HCT116 (cell line): ENCODE measurements at regions not wholly inside any gene's neighbourhood (a gene's known extent, or its start where the extent isn't known, plus 50 kb on each side); places are given as distances from the start of the nearest gene placed in this dataset.

Experiments used
- ATAC-seq: fragments of 200-7000 bp; cut with Tn5 transposase; 2 replicates; pipeline ENCODE4 v1.9.1; 2020; ENCODE audit warnings: mild to moderate bottlenecking, moderate library complexity
- BruUV-seq: library from RNA; stranded (reverse); fragments of 400-500 nt; replicated peaks from 2 replicates; lab custom pipeline; 2021; lab: Mats Ljungman, UMichigan
- CTCF ChIA-PET: fragments of 300-600 bp; sonication (Branson Sonifier 250); formaldehyde crosslinking; loops from one replicate; lab custom pipeline; 2021; ENCODE audit warnings: antibody characterized with exemption; lab: Charles Lee
- POLR2A ChIA-PET: fragments of 300-600, 350-600 bp; sonication (Branson Sonifier 250); formaldehyde crosslinking; loops from one replicate; lab custom pipeline; 2021; ENCODE audit warnings: antibody characterized with exemption; lab: Charles Lee
- RAD21 ChIA-PET, 2 experiments: fragments of 300-600 bp; sonication (Branson Sonifier 250); formaldehyde crosslinking; loops; one replicate each; lab custom pipeline; 2023; ENCODE audit warnings: low total read pairs in 2 of 2; ENCODE audit not compliant: uncharacterized antibody in 2 of 2, unreplicated experiment in 2 of 2, low non-redundant PET in 1 of 2; lab: Charles Lee
- DNase-seq: peaks from one replicate; pipeline ENCODE4 v3.0.0-alpha.2; 2010; ENCODE audit warnings: low read depth, low spot score
- H2AFZ ChIP-seq: fragments of 200-600 bp; shearing (Covaris generic), sonication (generic); 2 replicates; pipeline ENCODE4 v1.6.1; 2017; ENCODE audit warnings: low read depth, mixed run types, mixed read lengths, antibody characterized with exemption, low read length; ENCODE audit not compliant: poor library complexity, severe bottlenecking
- H3K27ac ChIP-seq: 2 replicates; pipeline ENCODE4 v1.5.1; 2012; ENCODE audit warnings: low read depth, low read length
- H3K27me3 ChIP-seq: fragments of 200-600 bp; sonication (generic); 2 replicates; pipeline ENCODE4 v1.6.1; 2016; ENCODE audit warnings: mixed run types, low read length, mixed read lengths; ENCODE audit not compliant: insufficient read depth
- H3K36me3 ChIP-seq, 2 experiments: fragments of 200-500 bp in 1 of 2; fragments of 200-600 bp in 1 of 2; sonication (Bioruptor generic) in 1 of 2; sonication (generic) in 1 of 2; 2 replicates each; pipeline versions ENCODE4 v1.5.1 to v1.6.1; 2014 to 2016; ENCODE audit warnings: low read length in 2 of 2, inconsistent platforms in 1 of 2, mixed read lengths in 1 of 2, mixed run types in 1 of 2; ENCODE audit not compliant: insufficient read depth in 2 of 2, control insufficient read depth in 1 of 2
- H3K4me1 ChIP-seq, 2 experiments: fragments of 200-600 bp in 1 of 2; sonication (generic) in 1 of 2; 2 replicates each; pipeline versions ENCODE4 v1.5.1 to v1.6.1; 2012 to 2017; ENCODE audit warnings: low read length in 2 of 2, inconsistent platforms in 1 of 2, mild to moderate bottlenecking in 1 of 2, mixed read lengths in 1 of 2, mixed run types in 1 of 2, moderate library complexity in 1 of 2; ENCODE audit not compliant: insufficient read depth in 2 of 2, control insufficient read depth in 1 of 2
- H3K4me2 ChIP-seq: fragments of 200-600 bp; sonication (generic); 2 replicates; pipeline ENCODE4 v1.6.1; 2017; ENCODE audit warnings: mixed run types, low read length, mixed read lengths
- H3K4me3 ChIP-seq, 2 experiments: fragments of 200-600 bp in 1 of 2; sonication (generic) in 1 of 2; replicated peaks in 1 of 2; 2 replicates each; pipeline ENCODE4 v1.5.1; 2011 to 2016; ENCODE audit warnings: low read length in 2 of 2, control low read depth in 1 of 2, low read depth in 1 of 2, mild to moderate bottlenecking in 1 of 2, mixed read lengths in 1 of 2, mixed run types in 1 of 2
- H3K79me2 ChIP-seq: fragments of 200-600 bp; sonication (generic); 2 replicates; pipeline ENCODE4 v1.6.1; 2017; ENCODE audit warnings: mild to moderate bottlenecking, mixed run types, low read length, moderate library complexity, mixed read lengths; ENCODE audit not compliant: insufficient read depth
- H3K9ac ChIP-seq: fragments of 200-600 bp; sonication (generic); 2 replicates; pipeline ENCODE4 v1.6.1; 2016; ENCODE audit warnings: low read length, mixed read lengths
- H3K9me2 ChIP-seq: fragments of 200-600 bp; sonication (generic), shearing (Covaris generic); 2 replicates; pipeline ENCODE4 v1.6.1; 2017; ENCODE audit warnings: mixed run types, mild to moderate bottlenecking, moderate library complexity; ENCODE audit not compliant: insufficient read depth
- H3K9me3 ChIP-seq, 2 experiments: fragments of 200-500 bp in 1 of 2; fragments of 200-600 bp in 1 of 2; sonication (Bioruptor generic) in 1 of 2; sonication (generic) in 1 of 2; 2 replicates each; pipeline ENCODE4 v1.6.1; 2014 to 2017; ENCODE audit warnings: low read length in 2 of 2, mixed read lengths in 2 of 2, inconsistent platforms in 1 of 2, low read depth in 1 of 2, mild to moderate bottlenecking in 1 of 2, mixed run types in 1 of 2, moderate library complexity in 1 of 2; ENCODE audit not compliant: control insufficient read depth in 1 of 2, insufficient read depth in 1 of 2
- H4K20me1 ChIP-seq: fragments of 200-600 bp; sonication (generic), shearing (Covaris generic); 2 replicates; pipeline ENCODE4 v1.6.1; 2017; ENCODE audit warnings: mixed run types, mild to moderate bottlenecking, moderate library complexity; ENCODE audit not compliant: insufficient read depth
- EGR1 ChIP-seq: IDR thresholded peaks from 2 replicates; pipeline ENCODE4 v1.6.1; 2012; ENCODE audit warnings: low read depth
- ELF1 ChIP-seq: IDR thresholded peaks from 2 replicates; pipeline ENCODE4 v1.6.1; 2012; ENCODE audit warnings: low read depth, borderline replicate concordance
- EZH2 ChIP-seq: fragments of 200-600 bp; sonication (generic); IDR thresholded peaks from 2 replicates; pipeline ENCODE4 v1.6.1; 2017; ENCODE audit warnings: antibody characterized with exemption, mixed run types
- JUND ChIP-seq: IDR thresholded peaks from 2 replicates; pipeline ENCODE4 v1.6.1; 2012
- POLR2A ChIP-seq: IDR thresholded peaks from 2 replicates; pipeline ENCODE4 v1.7.0; 2011; ENCODE audit warnings: borderline replicate concordance; ENCODE audit not compliant: insufficient read depth, insufficient read length; ENCODE audit errors: extremely low read depth
- POLR2AphosphoS5 ChIP-seq: IDR thresholded peaks from 2 replicates; pipeline ENCODE4 v1.6.1; 2011; ENCODE audit warnings: mild to moderate bottlenecking, low read depth, low read length, moderate library complexity
- RAD21 ChIP-seq: IDR thresholded peaks from 2 replicates; pipeline ENCODE4 v1.6.1; 2012; ENCODE audit warnings: low read depth, mild to moderate bottlenecking
- SIN3A ChIP-seq: IDR thresholded peaks from 2 replicates; pipeline ENCODE4 v1.6.1; 2012; ENCODE audit warnings: low read depth
- SP1 ChIP-seq: IDR thresholded peaks from 2 replicates; pipeline ENCODE4 v1.6.1; 2012; ENCODE audit warnings: low read depth
- YY1 ChIP-seq: IDR thresholded peaks from 2 replicates; pipeline ENCODE4 v1.6.1; 2011; ENCODE audit warnings: low read length, low read depth, moderate library complexity, mild to moderate bottlenecking; ENCODE audit not compliant: insufficient replicate concordance; ENCODE audit errors: extremely low read depth
- ZFX ChIP-seq: fragments of 450-650 bp; IDR thresholded peaks from 2 replicates; pipeline ENCODE4 v1.6.1; 2017
- ZNF274 ChIP-seq: fragments of 200-500 bp; sonication (Bioruptor generic); IDR thresholded peaks from 2 replicates; pipeline ENCODE4 v1.6.1; 2014; ENCODE audit warnings: mild to moderate bottlenecking, low read depth, low read length, inconsistent platforms
- intact Hi-C: fragments of 100-400 bp; cut with micrococcal nuclease; formaldehyde crosslinking; loops from 2 replicates; pipeline ENCODE4 v1.10.0; 2022
- TF ChIP-seq, protein P1 (sequence below): IDR thresholded peaks from 2 replicates; pipeline ENCODE4 v1.6.1; 2011; ENCODE audit warnings: mild to moderate bottlenecking, low read length, moderate library complexity; ENCODE audit not compliant: insufficient replicate concordance; ENCODE audit errors: extremely low read depth

GRCh38 chr7:68266004-68266579 lies 1269.5 kb downstream of the TYW1 start:
- Histone ChIP-seq H3K36me3 (no peaks in the 10 kb centered on the region), H3K9ac (no peak overlapping the region), H3K27ac (no peak overlapping the region), H3K4me3 (no peak overlapping the region), H3K9me2 (no peaks in the 10 kb centered on the region), H4K20me1 (no peaks in the 10 kb centered on the region), H3K79me2 (no peaks in the 10 kb centered on the region), H2AFZ (no peak overlapping the region), H3K27me3 (no peaks in the 10 kb centered on the region), H3K4me2 (no peak overlapping the region), H3K9me3 (peaks cover 3 to 24% of the 10 kb centered on the region in 2 experiments; a peak in 2 of 4 replicates), H3K4me1 (no peaks in the 10 kb centered on the region)
- intact Hi-C loops, result no loop called here
- ATAC-seq, result no peak
- ChIA-PET RAD21 (no interaction called here), POLR2A (no interaction called here), CTCF (no interaction called here)
- no TSS peak for BruUV-seq
- DNase-seq, result no peak
- TF ChIP-seq JUND (no peak), ELF1 (no peak), SP1 (no peak), POLR2AphosphoS5 (no peak), POLR2A (no peak)

GRCh38 chr7:68267486-68267885 lies 1270.9 kb downstream of the TYW1 start:
- ChIA-PET POLR2A (no interaction called here), CTCF (no interaction called here), RAD21 (no interaction called here)
- DNase-seq, result no peak
- intact Hi-C loops, result no loop called here
- Histone ChIP-seq H3K36me3 (no peaks in the 10 kb centered on the region), H3K4me1 (no peaks in the 10 kb centered on the region), H3K9me3 (peaks cover 3 to 27% of the 10 kb centered on the region in 2 experiments; a peak in 2 of 4 replicates), H4K20me1 (no peaks in the 10 kb centered on the region), H3K4me3 (no peak overlapping the region), H3K9me2 (no peaks in the 10 kb centered on the region), H3K27me3 (no peaks in the 10 kb centered on the region), H3K4me2 (no peak overlapping the region), H3K79me2 (no peaks in the 10 kb centered on the region), H2AFZ (no peak overlapping the region), H3K9ac (no peak overlapping the region), H3K27ac (no peak overlapping the region)
- BruUV-seq, result no TSS peak
- TF ChIP-seq POLR2AphosphoS5, result no peak
- TF ChIP-seq EGR1, result no peak
- TF ChIP-seq ZNF274, result no peak
- TF ChIP-seq, protein P1, sequence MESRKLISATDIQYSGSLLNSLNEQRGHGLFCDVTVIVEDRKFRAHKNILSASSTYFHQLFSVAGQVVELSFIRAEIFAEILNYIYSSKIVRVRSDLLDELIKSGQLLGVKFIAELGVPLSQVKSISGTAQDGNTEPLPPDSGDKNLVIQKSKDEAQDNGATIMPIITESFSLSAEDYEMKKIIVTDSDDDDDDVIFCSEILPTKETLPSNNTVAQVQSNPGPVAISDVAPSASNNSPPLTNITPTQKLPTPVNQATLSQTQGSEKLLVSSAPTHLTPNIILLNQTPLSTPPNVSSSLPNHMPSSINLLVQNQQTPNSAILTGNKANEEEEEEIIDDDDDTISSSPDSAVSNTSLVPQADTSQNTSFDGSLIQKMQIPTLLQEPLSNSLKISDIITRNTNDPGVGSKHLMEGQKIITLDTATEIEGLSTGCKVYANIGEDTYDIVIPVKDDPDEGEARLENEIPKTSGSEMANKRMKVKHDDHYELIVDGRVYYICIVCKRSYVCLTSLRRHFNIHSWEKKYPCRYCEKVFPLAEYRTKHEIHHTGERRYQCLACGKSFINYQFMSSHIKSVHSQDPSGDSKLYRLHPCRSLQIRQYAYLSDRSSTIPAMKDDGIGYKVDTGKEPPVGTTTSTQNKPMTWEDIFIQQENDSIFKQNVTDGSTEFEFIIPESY, result no peak
- TF ChIP-seq YY1, result no peak
- no peak for TF ChIP-seq SIN3A
- no peak for TF ChIP-seq ELF1
- TF ChIP-seq ZFX, result no peak
- no peak for TF ChIP-seq EZH2
- no peak for TF ChIP-seq RAD21
- TF ChIP-seq, all 23 proteins: peak for 0
- no peak for ATAC-seq
